ENCODE measurements at regions not wholly inside any gene's neighbourhood (a gene's known extent, or its start where the extent isn't known, plus 50 kb on each side); places are given as distances from the start of the nearest gene placed in this dataset.

GRCh38 chr17:34095106-34095505 lies 160.0 kb upstream of the CCL2 start:
- Histone ChIP-seq H3K4me1 (ENCODE audit: low read depth) (no peaks in the 10 kb centered on the region), H3K9me3 (no peaks in the 10 kb centered on the region), H3K4me3 (no peak overlapping the region), H3K36me3 (ENCODE audit: low read depth) (no peaks in the 10 kb centered on the region)
- ATAC-seq = no peak
- TF ChIP-seq CTCF (IDR thresholded peaks at IDR 0.05) = no peak
- intact Hi-C loops (cut with DNase I, micrococcal nuclease) = no loop called here
- DNase-seq = no peak

DNA sequence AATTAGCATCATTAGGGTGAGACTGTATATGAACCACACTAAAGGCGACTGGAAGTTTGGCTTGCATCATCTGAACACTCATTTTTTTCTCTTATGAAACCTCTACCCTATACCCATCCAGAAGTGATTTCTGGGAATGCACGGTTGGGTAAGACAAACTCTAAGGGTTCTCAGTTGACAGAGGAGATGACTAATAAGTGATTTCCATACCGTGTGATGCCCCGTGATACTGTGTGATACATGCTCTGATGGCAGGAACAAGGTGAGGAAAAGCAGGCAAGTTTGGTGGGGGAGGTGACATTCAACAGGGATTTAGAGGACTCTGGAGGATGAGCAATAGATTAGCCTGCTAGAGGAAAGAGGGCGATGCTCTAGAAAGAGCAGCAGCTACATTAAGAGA lies 156.4 kb upstream of the CCL2 start:
- H3K4me1 ChIP-seq (ENCODE audit: low read depth) = no peaks in the 10 kb centered on the region
- no peak overlapping the region for H3K4me3 ChIP-seq
- intact Hi-C loops (cut with DNase I, micrococcal nuclease) = no loop called here
- no peak for TF ChIP-seq CTCF (IDR thresholded peaks at IDR 0.05)
- no peak for DNase-seq
- no peak for ATAC-seq
- H3K36me3 ChIP-seq (ENCODE audit: low read depth) = no peaks in the 10 kb centered on the region
- no peaks in the 10 kb centered on the region for H3K9me3 ChIP-seq

- H3K4me3 ChIP-seq = no peak overlapping the region
- intact Hi-C loops (cut with DNase I, micrococcal nuclease) = no loop called here
- H3K9me3 ChIP-seq = no peaks in the 10 kb centered on the region
- no peaks in the 10 kb centered on the region for H3K36me3 ChIP-seq (ENCODE audit: low read depth)
- DNase-seq (no peak), ATAC-seq (no peak)
- no peak for TF ChIP-seq CTCF (IDR thresholded peaks at IDR 0.05)
- H3K4me1 ChIP-seq (ENCODE audit: low read depth) = no peaks in the 10 kb centered on the region
Measured at GRCh38 chr17:34099859-34100515, 155.1 kb upstream of the CCL2 start.

DNA sequence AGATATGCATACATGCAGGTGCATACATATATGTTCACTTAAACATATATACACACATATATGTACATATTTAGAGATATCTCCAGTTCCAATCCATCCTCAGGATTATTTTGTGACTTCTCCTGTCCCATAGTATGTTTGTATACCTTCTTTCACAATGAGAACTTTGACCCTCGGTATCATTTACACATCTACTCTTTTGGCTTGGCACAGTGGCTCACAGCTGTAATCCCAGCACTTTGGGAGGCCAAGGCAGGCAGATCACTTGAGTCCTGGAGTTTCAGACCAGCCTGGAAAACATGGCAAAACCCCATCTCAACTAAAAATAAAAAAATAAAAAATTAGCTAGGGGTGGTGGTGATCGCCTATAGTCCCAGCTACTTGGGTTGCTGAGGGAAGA lies 148.1 kb upstream of the CCL2 start:
- intact Hi-C loops (cut with DNase I, micrococcal nuclease) = no loop called here
- ATAC-seq (no peak), DNase-seq (no peak)
- Histone ChIP-seq H3K36me3 (ENCODE audit: low read depth) (no peaks in the 10 kb centered on the region), H3K9me3 (no peaks in the 10 kb centered on the region), H3K4me1 (ENCODE audit: low read depth) (no peaks in the 10 kb centered on the region), H3K4me3 (no peak overlapping the region)
- TF ChIP-seq CTCF (IDR thresholded peaks at IDR 0.05) = no peak

- no peak for DNase-seq
- TF ChIP-seq CTCF (IDR thresholded peaks at IDR 0.05) = no peak
- H3K4me3 ChIP-seq = no peak overlapping the region
- no peak for ATAC-seq
- no peaks in the 10 kb centered on the region for H3K36me3 ChIP-seq (ENCODE audit: low read depth)
- H3K4me1 ChIP-seq (ENCODE audit: low read depth) = no peaks in the 10 kb centered on the region
- H3K9me3 ChIP-seq = no peaks in the 10 kb centered on the region
- intact Hi-C loops (cut with DNase I, micrococcal nuclease) = no loop called here
Measured at GRCh38 chr17:34110315-34110714, 144.8 kb upstream of the CCL2 start.

DNA sequence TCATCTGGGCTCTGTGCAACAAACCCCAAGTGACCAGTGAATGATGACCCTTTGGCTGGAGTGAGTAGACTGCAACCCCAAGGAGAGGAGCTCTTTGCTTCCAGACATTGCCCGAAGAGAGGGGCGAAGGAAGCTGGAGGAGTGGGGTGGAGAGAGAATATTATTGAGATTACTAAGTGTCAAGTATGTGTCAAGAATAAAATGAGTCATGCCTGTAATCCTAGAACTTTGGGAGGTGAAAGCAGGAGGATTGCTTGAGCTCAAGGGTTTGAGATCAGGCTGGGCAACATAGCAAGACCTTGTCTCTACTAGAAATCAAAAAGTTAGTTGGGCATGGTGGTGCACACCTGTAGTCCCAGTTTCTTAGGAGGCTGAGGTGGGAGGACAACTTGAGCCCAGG lies 142.0 kb upstream of the CCL2 start:
- TF ChIP-seq CTCF (IDR thresholded peaks at IDR 0.05) = no peak
- H3K9me3 ChIP-seq = no peaks in the 10 kb centered on the region
- H3K4me3 ChIP-seq = no peak overlapping the region
- no peak for ATAC-seq
- intact Hi-C loops (cut with DNase I, micrococcal nuclease) = no loop called here
- no peak for DNase-seq
- no peaks in the 10 kb centered on the region for H3K4me1 ChIP-seq (ENCODE audit: low read depth)
- H3K36me3 ChIP-seq (ENCODE audit: low read depth) = no peaks in the 10 kb centered on the region
